Keratinocyte (primary cell): ENCODE measurements at regions not wholly inside any gene's neighbourhood (a gene's known extent, or its start where the extent isn't known, plus 50 kb on each side); places are given as distances from the start of the nearest gene placed in this dataset.

ENCODE experiments used
- DNase-seq: peaks from one replicate; pipeline ENCODE4 v3.0.0-alpha.2; 2011; ENCODE audit warnings: low read depth, missing footprints, low spot score
- FAIRE-seq: peaks from 2 replicates; lab custom pipeline; 2011; peaks lifted over from hg19 to GRCh38; lab: Jason Lieb, UNC
- H2AFZ ChIP-seq: 2 replicates; pipeline ENCODE4 v1.6.0; 2012; ENCODE audit warnings: low read length, control low read depth, inconsistent platforms; ENCODE audit not compliant: control insufficient read depth
- H3K27ac ChIP-seq: 2 replicates; pipeline ENCODE4 v1.5.1; 2011; ENCODE audit warnings: low read length; ENCODE audit not compliant: control insufficient read depth, insufficient read depth
- H3K27me3 ChIP-seq: 3 replicates; pipeline ENCODE4 v1.6.0; 2011; ENCODE audit warnings: low read length; ENCODE audit not compliant: control insufficient read depth, insufficient read depth; ENCODE audit errors: extremely low read depth
- H3K36me3 ChIP-seq, 2 experiments: 2 replicates in 1 of 2; 3 replicates in 1 of 2; pipeline ENCODE4 v1.5.1; 2011; ENCODE audit warnings: low read length in 2 of 2, mild to moderate bottlenecking in 1 of 2; ENCODE audit not compliant: control insufficient read depth in 2 of 2, insufficient read depth in 2 of 2; ENCODE audit errors: extremely low read depth in 1 of 2
- H3K4me1 ChIP-seq: 3 replicates; pipeline ENCODE4 v1.5.1; 2011; ENCODE audit warnings: low read length; ENCODE audit not compliant: control insufficient read depth, insufficient read depth; ENCODE audit errors: extremely low read depth
- H3K4me2 ChIP-seq: 3 replicates; pipeline ENCODE4 v1.6.0; 2011; ENCODE audit warnings: low read depth, low read length; ENCODE audit not compliant: control insufficient read depth, insufficient read depth; ENCODE audit errors: extremely low read depth
- H3K4me3 ChIP-seq, 3 experiments: fragments of 200-600 bp in 1 of 3; sonication (generic) in 1 of 3; 2 replicates in 2 of 3; 3 replicates in 1 of 3; pipeline ENCODE4 v1.5.1; 2011 to 2016; ENCODE audit warnings: low read length in 3 of 3, mild to moderate bottlenecking in 3 of 3, control low read depth in 2 of 3, inconsistent platforms in 1 of 3, low read depth in 1 of 3, mixed read lengths in 1 of 3, mixed run types in 1 of 3, moderate library complexity in 1 of 3; ENCODE audit not compliant: control insufficient read depth in 2 of 3, insufficient read depth in 2 of 3; ENCODE audit errors: extremely low read depth in 1 of 3
- H3K79me2 ChIP-seq: 2 replicates; pipeline ENCODE4 v1.6.0; 2012; ENCODE audit warnings: low read length; ENCODE audit not compliant: control insufficient read depth, insufficient read depth
- H3K9ac ChIP-seq: 3 replicates; pipeline ENCODE4 v1.6.0; 2011; ENCODE audit warnings: low read length; ENCODE audit not compliant: control insufficient read depth, insufficient read depth; ENCODE audit errors: extremely low read depth
- H3K9me1 ChIP-seq: 3 replicates; pipeline ENCODE4 v1.6.0; 2011; ENCODE audit warnings: low read length; ENCODE audit not compliant: control insufficient read depth, insufficient read depth; ENCODE audit errors: extremely low read depth
- H3K9me3 ChIP-seq: 2 replicates; pipeline ENCODE4 v1.5.1; 2012; ENCODE audit warnings: low read depth, low read length; ENCODE audit not compliant: control insufficient read depth
- H4K20me1 ChIP-seq: 3 replicates; pipeline ENCODE4 v1.6.0; 2011; ENCODE audit warnings: low read length; ENCODE audit not compliant: control insufficient read depth, insufficient read depth; ENCODE audit errors: extremely low read depth
- EZH2 ChIP-seq: IDR thresholded peaks from one replicate; pipeline ENCODE4 v1.6.1; 2012; ENCODE audit warnings: inconsistent platforms, mild to moderate bottlenecking, low read length, moderate library complexity
- dilution Hi-C: fragments of 300-500 bp; cut with MboI; formaldehyde crosslinking; loops from one replicate; pipeline ENCODE4 v1.7.0; 2020; ENCODE audit warnings: low sequenced_read_pairs; ENCODE audit not compliant: extremely low pct_ligation_motif_present
- TF ChIP-seq, protein P1 (sequence below), 3 experiments: IDR thresholded peaks in 1 of 3; conservative IDR thresholded peaks in 1 of 3; optimal IDR thresholded peaks in 1 of 3; 2 replicates in 2 of 3; 3 replicates in 1 of 3; pipeline versions ENCODE3 to v1.5.1; 2011; ENCODE audit warnings: low read length in 3 of 3, mild to moderate bottlenecking in 3 of 3, moderate library complexity in 2 of 3, control low read depth in 1 of 3, inconsistent platforms in 1 of 3; ENCODE audit not compliant: insufficient read depth in 2 of 3; ENCODE audit errors: extremely low read depth in 1 of 3

GRCh38 chr3:154981201-154981600, 98.9 kb upstream of the MME start:
- Histone ChIP-seq H3K4me1 (no peaks in the 10 kb centered on the region), H3K9me1 (no peaks in the 10 kb centered on the region), H3K27ac (no peak overlapping the region), H4K20me1 (no peaks in the 10 kb centered on the region), H3K27me3 (no peaks in the 10 kb centered on the region), H3K4me3 (no peak overlapping the region), H3K36me3 (no peaks in the 10 kb centered on the region), H3K9me3 (no peaks in the 10 kb centered on the region), H2AFZ (no peak overlapping the region), H3K9ac (no peak overlapping the region), H3K4me2 (no peak overlapping the region), H3K79me2 (no peaks in the 10 kb centered on the region)
- FAIRE-seq (no peak), DNase-seq (no peak)
- dilution Hi-C loops: no loop called here
- no peak for TF ChIP-seq EZH2
- TF ChIP-seq, protein P1, sequence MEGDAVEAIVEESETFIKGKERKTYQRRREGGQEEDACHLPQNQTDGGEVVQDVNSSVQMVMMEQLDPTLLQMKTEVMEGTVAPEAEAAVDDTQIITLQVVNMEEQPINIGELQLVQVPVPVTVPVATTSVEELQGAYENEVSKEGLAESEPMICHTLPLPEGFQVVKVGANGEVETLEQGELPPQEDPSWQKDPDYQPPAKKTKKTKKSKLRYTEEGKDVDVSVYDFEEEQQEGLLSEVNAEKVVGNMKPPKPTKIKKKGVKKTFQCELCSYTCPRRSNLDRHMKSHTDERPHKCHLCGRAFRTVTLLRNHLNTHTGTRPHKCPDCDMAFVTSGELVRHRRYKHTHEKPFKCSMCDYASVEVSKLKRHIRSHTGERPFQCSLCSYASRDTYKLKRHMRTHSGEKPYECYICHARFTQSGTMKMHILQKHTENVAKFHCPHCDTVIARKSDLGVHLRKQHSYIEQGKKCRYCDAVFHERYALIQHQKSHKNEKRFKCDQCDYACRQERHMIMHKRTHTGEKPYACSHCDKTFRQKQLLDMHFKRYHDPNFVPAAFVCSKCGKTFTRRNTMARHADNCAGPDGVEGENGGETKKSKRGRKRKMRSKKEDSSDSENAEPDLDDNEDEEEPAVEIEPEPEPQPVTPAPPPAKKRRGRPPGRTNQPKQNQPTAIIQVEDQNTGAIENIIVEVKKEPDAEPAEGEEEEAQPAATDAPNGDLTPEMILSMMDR (optimal IDR thresholded peaks at IDR 0.05 in 1 of 3, IDR thresholded peaks at IDR 0.05 in 1 of 3, conservative IDR thresholded peaks at IDR 0.05 in 1 of 3; ENCODE audit: extremely low read depth in 1 of 3, insufficient read depth in 2 of 3, low read length in 3 of 3): no peak

DNA sequence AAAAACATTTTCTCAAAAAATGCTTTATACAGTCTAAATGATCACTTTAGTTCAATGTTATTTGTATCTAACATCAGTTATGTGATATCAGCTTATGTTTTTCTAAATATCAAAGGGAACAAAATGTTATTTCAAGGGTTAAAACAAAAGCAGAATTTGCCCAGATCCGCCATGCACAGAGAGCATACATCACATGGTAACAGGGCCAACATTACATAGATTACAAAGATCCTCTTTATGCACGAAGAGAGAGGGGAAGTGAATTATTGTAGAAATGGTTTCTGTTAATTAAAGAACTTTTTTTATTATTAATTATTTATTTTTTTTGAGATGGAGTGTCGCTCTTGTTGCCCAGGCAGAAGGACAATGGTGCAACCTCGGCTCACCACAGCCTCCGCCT, 100.8 kb upstream of the MME start:
- dilution Hi-C loops: no loop called here
- Histone ChIP-seq H3K27ac (no peak overlapping the region), H3K4me1 (no peaks in the 10 kb centered on the region), H3K36me3 (no peaks in the 10 kb centered on the region), H4K20me1 (no peaks in the 10 kb centered on the region), H3K79me2 (no peaks in the 10 kb centered on the region), H3K9me3 (no peaks in the 10 kb centered on the region), H3K4me3 (no peak overlapping the region), H3K4me2 (no peak overlapping the region), H3K27me3 (no peaks in the 10 kb centered on the region), H3K9me1 (no peaks in the 10 kb centered on the region), H3K9ac (no peak overlapping the region), H2AFZ (no peak overlapping the region)
- TF ChIP-seq EZH2: no peak
- TF ChIP-seq, protein P1 (optimal IDR thresholded peaks at IDR 0.05 in 1 of 3, IDR thresholded peaks at IDR 0.05 in 1 of 3, conservative IDR thresholded peaks at IDR 0.05 in 1 of 3; ENCODE audit: extremely low read depth in 1 of 3, insufficient read depth in 2 of 3, low read length in 3 of 3): no peak
- DNase-seq (no peak), FAIRE-seq (no peak)
